ENCODE measurements at regions not wholly inside any gene's neighbourhood (a gene's known extent, or its start where the extent isn't known, plus 50 kb on each side); places are given as distances from the start of the nearest gene placed in this dataset.

DNA sequence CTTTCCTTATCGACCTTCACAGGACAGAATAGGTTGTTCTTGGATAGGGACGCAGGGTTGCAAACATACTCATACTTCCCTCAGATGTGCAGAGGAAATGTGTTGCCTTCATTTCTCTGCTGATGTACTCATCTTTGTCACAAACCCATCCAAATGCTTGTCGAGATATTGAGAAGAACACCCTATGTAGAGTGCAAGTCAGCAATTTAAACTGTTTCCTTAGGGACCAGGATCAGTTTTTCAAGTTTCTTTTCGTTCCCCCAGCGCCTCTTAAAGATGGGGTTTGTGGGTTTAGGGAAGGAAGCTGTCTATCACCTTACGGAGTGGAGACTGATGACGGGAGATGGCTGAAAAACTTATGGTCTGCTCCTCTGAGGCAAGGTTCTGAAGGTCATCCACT is 474.2 kb downstream of the EPHA4 start:
- DNase-seq: no peak

GRCh38 chr2:221100467-221101089 is 471.5 kb downstream of the EPHA4 start:
- DNase-seq: no peak

- no peak for DNase-seq
These were observed 469.0 kb downstream of the EPHA4 start for GRCh38 chr2:221102896-221103688.

DNA sequence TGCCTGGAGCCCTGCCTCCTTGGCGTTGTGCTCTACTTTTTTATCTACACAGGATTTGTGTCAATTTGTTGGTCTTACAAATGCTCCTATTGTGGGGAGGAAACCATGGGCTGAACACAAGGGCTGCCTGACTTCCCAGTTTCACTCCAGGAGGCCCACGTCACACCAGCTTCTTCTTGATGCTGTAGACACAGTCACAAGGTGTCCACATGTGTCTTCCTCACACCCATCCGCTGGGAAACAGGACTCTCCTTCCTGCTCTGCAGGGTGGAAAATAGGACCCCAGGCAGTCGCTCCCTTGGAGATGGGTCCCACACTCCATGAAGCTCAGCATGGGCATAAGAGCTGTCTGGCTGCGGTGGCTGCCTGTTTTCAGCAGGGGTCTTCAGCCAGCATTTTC is 468.2 kb downstream of the EPHA4 start:
- DNase-seq: no peak

GRCh38 chr2:221104361-221104811 is 467.7 kb downstream of the EPHA4 start:
- DNase-seq: no peak

GRCh38 chr2:221106241-221106640 is 465.9 kb downstream of the EPHA4 start:
- DNase-seq: no peak

GRCh38 chr2:221107424-221107823 is 464.7 kb downstream of the EPHA4 start:
- DNase-seq: no peak

DNA sequence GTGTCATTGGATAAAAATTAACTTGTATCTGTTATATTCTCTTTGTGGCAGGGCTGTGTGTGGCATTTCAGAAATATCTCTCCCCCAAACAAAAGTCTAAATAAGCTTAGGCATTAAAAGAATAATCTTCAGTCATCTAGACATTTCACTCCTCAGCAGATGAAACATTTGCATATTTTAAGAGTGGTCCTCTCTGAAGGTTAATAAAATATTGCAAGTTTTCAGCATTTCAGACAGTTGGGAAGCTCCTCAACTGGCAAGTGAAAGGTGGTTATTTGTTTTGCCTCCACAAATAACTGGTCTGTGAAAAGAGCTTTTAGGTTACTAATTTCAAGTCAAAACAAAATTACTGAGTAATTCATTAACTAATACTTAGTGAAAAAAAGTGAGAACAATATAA is 462.6 kb downstream of the EPHA4 start:
- no peak for DNase-seq

DNA sequence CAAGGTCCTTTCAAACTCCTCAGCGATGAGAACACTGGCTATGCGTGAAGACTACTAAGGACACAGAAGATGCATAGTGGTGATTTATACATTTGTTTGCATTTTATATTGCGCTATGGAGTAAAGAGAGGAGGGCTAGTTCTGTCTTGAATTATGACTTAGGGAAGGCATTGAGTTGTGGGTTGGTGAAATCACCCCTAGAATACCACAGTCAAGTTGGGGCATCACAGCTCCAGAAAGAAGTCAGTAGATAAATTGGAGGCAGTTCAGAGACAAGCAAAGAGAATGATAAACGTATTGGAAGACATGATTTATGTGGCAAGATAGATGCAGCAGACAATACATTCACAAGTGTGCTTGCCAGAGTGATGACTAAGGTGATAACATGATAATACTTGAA is 460.4 kb downstream of the EPHA4 start:
- no peak for DNase-seq

GRCh38 chr2:221112744-221113143 is 459.4 kb downstream of the EPHA4 start:
- DNase-seq: no peak

GRCh38 chr2:221115944-221116343 is 456.2 kb downstream of the EPHA4 start:
- DNase-seq: no peak

GRCh38 chr2:221120643-221121042 is 451.5 kb downstream of the EPHA4 start:
- no peak for DNase-seq

GRCh38 chr2:221123396-221123795 is 448.7 kb downstream of the EPHA4 start:
- no peak for DNase-seq

GRCh38 chr2:221124532-221125240 is 447.4 kb downstream of the EPHA4 start:
- DNase-seq: no peak

GRCh38 chr2:221125691-221126090 is 446.4 kb downstream of the EPHA4 start:
- no peak for DNase-seq

DNA sequence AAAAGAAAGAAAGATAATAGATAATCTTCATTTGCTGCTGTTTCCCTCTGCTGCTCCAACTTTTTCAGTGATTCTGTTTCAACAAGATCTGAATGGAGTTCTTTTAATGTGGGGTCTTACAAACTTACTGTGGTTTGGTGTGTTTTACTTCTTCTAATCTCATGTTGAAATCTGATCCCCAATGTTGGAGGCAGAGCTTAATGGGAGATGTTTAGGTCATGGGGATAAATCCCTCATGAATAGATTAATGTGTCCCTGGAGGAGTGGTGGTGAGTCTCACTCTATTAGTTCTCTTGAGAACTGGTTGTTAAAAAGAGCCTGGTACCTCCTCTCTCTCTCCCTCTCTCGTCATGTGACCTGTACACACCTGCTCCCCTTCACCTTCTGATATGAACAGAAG is 442.4 kb downstream of the EPHA4 start:
- no peak for DNase-seq

- no peak for DNase-seq
These were observed 441.7 kb downstream of the EPHA4 start for GRCh38 chr2:221130431-221130830.

GRCh38 chr2:221133941-221134340 is 438.2 kb downstream of the EPHA4 start:
- DNase-seq: no peak

- no peak for DNase-seq
These were observed 437.4 kb downstream of the EPHA4 start for GRCh38 chr2:221134718-221135117.

GRCh38 chr2:221135699-221136098 is 436.4 kb downstream of the EPHA4 start:
- no peak for DNase-seq

- DNase-seq: no peak
These were observed 434.7 kb downstream of the EPHA4 start for GRCh38 chr2:221137385-221137784.

DNA sequence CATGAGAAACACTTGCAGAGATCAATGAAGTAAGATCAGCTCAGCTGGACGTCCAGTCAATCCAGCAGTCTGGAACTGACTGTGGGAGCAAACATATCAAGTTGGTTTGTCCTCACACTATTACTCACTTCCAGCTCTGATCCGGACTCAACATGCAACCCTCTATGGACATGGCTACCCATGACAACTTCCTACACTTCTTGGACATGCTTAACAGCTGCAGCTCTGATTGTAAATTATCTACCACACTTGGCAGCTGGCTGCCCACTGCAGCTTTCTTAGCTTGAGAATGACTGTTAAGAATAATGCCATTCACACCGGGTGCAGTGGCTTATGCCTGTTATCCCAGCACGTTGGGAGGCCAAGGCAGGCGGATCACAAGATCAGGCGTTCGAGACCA is 429.8 kb downstream of the EPHA4 start:
- DNase-seq: no peak

DNA sequence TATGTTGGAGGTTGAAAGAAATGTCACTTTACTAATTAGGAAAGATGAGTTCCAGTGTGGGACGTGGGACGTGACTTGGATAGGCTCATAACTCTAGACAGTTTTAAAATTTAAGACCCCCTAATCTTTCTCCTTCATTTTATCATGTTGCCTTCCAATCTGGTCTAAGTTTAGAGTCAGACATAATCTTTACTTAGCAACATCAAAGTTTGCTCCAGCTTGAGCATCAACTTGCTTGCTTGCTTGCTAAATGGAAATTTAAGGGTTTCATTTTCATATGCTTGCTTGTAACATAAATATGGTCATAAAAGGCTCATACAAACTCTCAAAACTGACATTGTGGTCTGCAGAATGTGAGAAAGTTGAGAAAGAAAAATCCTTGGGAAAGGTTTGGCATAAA is 428.9 kb downstream of the EPHA4 start:
- DNase-seq: no peak

DNA sequence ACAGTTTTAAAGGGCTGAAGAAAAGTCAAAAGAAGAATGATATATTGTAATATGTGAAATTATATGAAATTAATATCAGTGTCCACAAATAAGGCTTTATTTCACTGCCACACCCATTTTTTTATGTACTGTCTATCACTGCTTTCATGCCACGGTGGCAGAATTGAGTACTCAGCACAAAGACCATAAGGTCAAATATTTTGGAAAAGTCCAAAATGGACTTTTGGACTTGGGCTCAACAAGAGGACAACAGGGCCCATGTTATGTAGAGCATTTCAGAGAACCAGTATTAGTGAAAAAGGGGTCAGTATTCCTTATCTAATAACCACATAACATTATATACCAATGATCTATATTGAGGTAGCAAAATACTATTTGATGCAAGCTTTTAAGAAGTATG is 427.2 kb downstream of the EPHA4 start:
- no peak for DNase-seq

All from amniotic stem cell (primary cell).